A673 (cell line): ENCODE measurements at regions not wholly inside any gene's neighbourhood (a gene's known extent, or its start where the extent isn't known, plus 50 kb on each side); places are given as distances from the start of the nearest gene placed in this dataset.

Source experiments
- BruUV-seq: library from RNA; stranded (reverse); fragments of 400-500 nt; replicated peaks from 2 replicates; lab custom pipeline; 2021; lab: Mats Ljungman, UMichigan
- CTCF ChIA-PET: fragments of 300-600 bp; sonication (Branson Sonifier 250); formaldehyde crosslinking; loops from one replicate; lab custom pipeline; 2022; ENCODE audit warnings: antibody characterized with exemption; lab: Charles Lee
- POLR2A ChIA-PET: fragments of 300-600 bp; sonication (Branson Sonifier 250); formaldehyde crosslinking; loops from one replicate; lab custom pipeline; 2022; ENCODE audit warnings: antibody characterized with exemption; ENCODE audit not compliant: low non-redundant PET; lab: Charles Lee
- DNase-seq: peaks from one replicate; pipeline ENCODE4 v3.0.0-alpha.2; 2015; ENCODE audit warnings: low spot score
- H3K27ac ChIP-seq: fragments of 200-600 bp; sonication (generic); 2 replicates; pipeline ENCODE4 v1.5.1; 2016; ENCODE audit warnings: mixed run types, low read depth, mild to moderate bottlenecking, mixed read lengths, antibody characterized with exemption, low read length; ENCODE audit not compliant: poor library complexity, severe bottlenecking
- H3K27me3 ChIP-seq: fragments of 200-600 bp; sonication (generic); replicated peaks from 2 replicates; pipeline ENCODE4 v1.6.1; 2017; ENCODE audit warnings: mixed run types, low read depth, mild to moderate bottlenecking, mixed read lengths, antibody characterized with exemption, low read length; ENCODE audit not compliant: insufficient read depth, poor library complexity
- H3K36me3 ChIP-seq: fragments of 200-600 bp; sonication (generic); 2 replicates; pipeline ENCODE4 v1.6.1; 2016; ENCODE audit warnings: mixed run types, mild to moderate bottlenecking, mixed read lengths, antibody characterized with exemption, low read length; ENCODE audit not compliant: insufficient read depth, poor library complexity, severe bottlenecking
- H3K4me1 ChIP-seq: fragments of 200-600 bp; sonication (generic); 2 replicates; pipeline ENCODE4 v1.6.1; 2017; ENCODE audit warnings: mixed run types, mild to moderate bottlenecking, mixed read lengths, antibody characterized with exemption, low read length; ENCODE audit not compliant: insufficient read depth, poor library complexity, severe bottlenecking
- H3K4me3 ChIP-seq: fragments of 200-600 bp; sonication (generic); 2 replicates; pipeline ENCODE4 v1.5.1; 2016; ENCODE audit warnings: low read depth, mixed run types, mild to moderate bottlenecking, mixed read lengths, low read length; ENCODE audit not compliant: poor library complexity, severe bottlenecking
- H3K9me3 ChIP-seq: fragments of 200-600 bp; sonication (generic); 2 replicates; pipeline ENCODE4 v1.6.1; 2016; ENCODE audit warnings: mixed run types, low read depth, mild to moderate bottlenecking, mixed read lengths, antibody characterized with exemption, low read length; ENCODE audit not compliant: poor library complexity, severe bottlenecking
- EZH2 ChIP-seq: fragments of 200-600 bp; sonication (generic); IDR thresholded peaks from 2 replicates; pipeline ENCODE4 v1.6.1; 2017; ENCODE audit warnings: borderline replicate concordance, low read depth, mild to moderate bottlenecking, mixed read lengths, antibody characterized with exemption, low read length; ENCODE audit not compliant: poor library complexity, severe bottlenecking
- intact Hi-C: fragments of 100-400 bp; cut with micrococcal nuclease; formaldehyde crosslinking; loops from one replicate; pipeline ENCODE4 v1.10.0; 2022; ENCODE audit not compliant: unreplicated experiment
- TF ChIP-seq, protein P1 (sequence below): fragments of 300-800, 200-600 bp; sonication (generic); conservative IDR thresholded peaks from 2 replicates; pipeline ENCODE4 v1.5.1; 2017; ENCODE audit warnings: low read depth, mild to moderate bottlenecking, antibody characterized with exemption, low read length, moderate library complexity, mixed read lengths

- Histone ChIP-seq H3K27ac (no peak overlapping the region), H3K27me3 (no peaks in the 10 kb centered on the region), H3K36me3 (no peaks in the 10 kb centered on the region), H3K4me3 (no peak overlapping the region), H3K4me1 (no peaks in the 10 kb centered on the region), H3K9me3 (peaks cover 2% of the 10 kb centered on the region)
- POLR2A ChIA-PET = no interaction called here
- TF ChIP-seq, protein P1, sequence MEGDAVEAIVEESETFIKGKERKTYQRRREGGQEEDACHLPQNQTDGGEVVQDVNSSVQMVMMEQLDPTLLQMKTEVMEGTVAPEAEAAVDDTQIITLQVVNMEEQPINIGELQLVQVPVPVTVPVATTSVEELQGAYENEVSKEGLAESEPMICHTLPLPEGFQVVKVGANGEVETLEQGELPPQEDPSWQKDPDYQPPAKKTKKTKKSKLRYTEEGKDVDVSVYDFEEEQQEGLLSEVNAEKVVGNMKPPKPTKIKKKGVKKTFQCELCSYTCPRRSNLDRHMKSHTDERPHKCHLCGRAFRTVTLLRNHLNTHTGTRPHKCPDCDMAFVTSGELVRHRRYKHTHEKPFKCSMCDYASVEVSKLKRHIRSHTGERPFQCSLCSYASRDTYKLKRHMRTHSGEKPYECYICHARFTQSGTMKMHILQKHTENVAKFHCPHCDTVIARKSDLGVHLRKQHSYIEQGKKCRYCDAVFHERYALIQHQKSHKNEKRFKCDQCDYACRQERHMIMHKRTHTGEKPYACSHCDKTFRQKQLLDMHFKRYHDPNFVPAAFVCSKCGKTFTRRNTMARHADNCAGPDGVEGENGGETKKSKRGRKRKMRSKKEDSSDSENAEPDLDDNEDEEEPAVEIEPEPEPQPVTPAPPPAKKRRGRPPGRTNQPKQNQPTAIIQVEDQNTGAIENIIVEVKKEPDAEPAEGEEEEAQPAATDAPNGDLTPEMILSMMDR = no peak
- TF ChIP-seq EZH2 = no peak
- intact Hi-C loops = no loop called here
- no TSS peak for BruUV-seq
- CTCF ChIA-PET = no interaction called here
- DNase-seq = no peak
These were observed 1009.0 kb downstream of the PLA2G4A start for GRCh38 chr1:187837787-187838186.

- Histone ChIP-seq H3K27me3 (no peaks in the 10 kb centered on the region), H3K4me3 (no peak overlapping the region), H3K36me3 (no peaks in the 10 kb centered on the region), H3K4me1 (no peaks in the 10 kb centered on the region), H3K9me3 (peaks cover 4% of the 10 kb centered on the region), H3K27ac (no peak overlapping the region)
- intact Hi-C loops = no loop called here
- no peak for DNase-seq
- ChIA-PET CTCF (no interaction called here), POLR2A (no interaction called here)
- TF ChIP-seq, protein P1 = no peak
- no peak for TF ChIP-seq EZH2
- no TSS peak for BruUV-seq
These were observed 1009.9 kb downstream of the PLA2G4A start for GRCh38 chr1:187838335-187839293.

DNA sequence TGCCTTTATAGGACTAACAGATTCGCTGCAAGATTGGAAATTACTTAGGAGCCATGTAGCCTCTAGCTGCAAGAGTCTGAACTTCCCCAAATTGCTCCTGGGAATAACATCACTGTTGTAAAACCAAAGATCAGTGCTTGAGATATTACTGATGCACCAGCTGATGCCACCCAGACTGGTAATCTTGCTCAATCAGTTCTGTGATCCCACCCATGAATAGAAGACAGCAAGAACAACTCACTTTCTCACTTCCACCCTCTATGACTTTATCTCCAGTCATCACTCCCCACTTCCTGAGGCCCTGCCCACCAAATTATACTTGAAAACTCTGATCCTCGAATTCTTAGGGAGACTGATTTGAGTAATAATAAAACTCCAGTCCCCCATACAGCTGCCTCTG lies 1011.1 kb downstream of the PLA2G4A start:
- peaks cover 4% of the 10 kb centered on the region for H3K9me3 ChIP-seq
- intact Hi-C loops = no loop called here
- DNase-seq = peak; percentile 9
- H3K4me1 ChIP-seq = no peaks in the 10 kb centered on the region
- no peaks in the 10 kb centered on the region for H3K36me3 ChIP-seq
- H3K27ac ChIP-seq = no peak overlapping the region
- CTCF ChIA-PET = no interaction called here
- no TSS peak for BruUV-seq
- POLR2A ChIA-PET = no interaction called here
- TF ChIP-seq, protein P1 = no peak
- TF ChIP-seq EZH2 = no peak
- no peaks in the 10 kb centered on the region for H3K27me3 ChIP-seq
- H3K4me3 ChIP-seq = no peak overlapping the region
